Stomach (tissue), 8 donors: ENCODE measurements at regions not wholly inside any gene's neighbourhood (a gene's known extent, or its start where the extent isn't known, plus 50 kb on each side); places are given as distances from the start of the nearest gene placed in this dataset.

Source experiments
- DNase-seq, 2 donors: peaks; one replicate each; pipeline versions ENCODE4 v3.0.0 to v3.0.0-alpha.2; 2013 to 2019
- H3K27ac ChIP-seq, 5 donors: fragments of 200-600 bp in 4 of 5; sonication (generic) in 4 of 5; one replicate each; pipeline ENCODE4 v1.5.1; 2013 to 2019; ENCODE audit warnings: mild to moderate bottlenecking in 1 of 5, moderate library complexity in 1 of 5
- H3K27me3 ChIP-seq, 3 donors: fragments of 200-600 bp; sonication (generic); one replicate each; pipeline ENCODE4 v1.5.1; 2017 to 2019; ENCODE audit warnings: mixed run types in 1 of 3
- H3K36me3 ChIP-seq, 4 donors: fragments of 200-600 bp; sonication (generic); 1 replicate in 3 of 4; 2 replicates in 1 of 4; pipeline ENCODE4 v1.5.1; 2016 to 2019
- H3K4me1 ChIP-seq, 4 donors: fragments of 200-600 bp; sonication (generic); one replicate each; pipeline ENCODE4 v1.5.1; 2016 to 2019
- H3K4me3 ChIP-seq, 4 donors: fragments of 200-600 bp; sonication (generic) in 3 of 4; one replicate each; pipeline ENCODE4 v1.5.1; 2016 to 2019; ENCODE audit warnings: mild to moderate bottlenecking in 1 of 4
- H3K9me3 ChIP-seq, 4 donors: fragments of 200-600 bp; sonication (generic); one replicate each; pipeline ENCODE4 v1.5.1; 2016 to 2019
- EP300 ChIP-seq: sonication (generic); formaldehyde crosslinking; IDR thresholded peaks from one replicate; pipeline ENCODE4 v1.6.1; 2017; ENCODE audit warnings: antibody characterized with exemption
- POLR2A ChIP-seq, 4 donors: fragments of 450-650 bp; IDR thresholded peaks; one replicate each; pipeline ENCODE4 v1.6.1; 2016; ENCODE audit warnings: antibody characterized with exemption in 4 of 4, control low read depth in 2 of 4, mild to moderate bottlenecking in 1 of 4, moderate library complexity in 1 of 4
- POLR2AphosphoS5 ChIP-seq, 3 donors: sonication (generic); formaldehyde crosslinking; IDR thresholded peaks; one replicate each; pipeline ENCODE4 v1.6.1; 2016; ENCODE audit warnings: antibody characterized with exemption in 3 of 3
- WGBS, 5 donors: extraction: QIAGEN DNeasy Blood & Tissue Kit in 3 of 5; methylation state at CpG; one replicate each; pipeline versions ENCODE4 v1.1.5 to v1.1.7; 2013 to 2018; 5-methylcytosine and 5-hydroxymethylcytosine counted together
- intact Hi-C: fragments of 100-400 bp; cut with DNase I; formaldehyde crosslinking; loops from one replicate; pipeline ENCODE4 v1.15.1; 2023; ENCODE audit warnings: low total_unique reads
- TF ChIP-seq, protein P1 (sequence below), 7 experiments: fragments of 450-650 bp in 4 of 7; fragments of 200-600 bp in 3 of 7; sonication (generic) in 3 of 7; IDR thresholded peaks; one replicate each; pipeline ENCODE4 v1.5.1; 2016 to 2019; ENCODE audit warnings: antibody characterized with exemption in 7 of 7, control low read depth in 2 of 7, mild to moderate bottlenecking in 1 of 7
- donor health status: healthy with polysubstance abuse.
- donor health status: Bipolar disorder and iron deficiency.
- donor health status: healthy.

DNA sequence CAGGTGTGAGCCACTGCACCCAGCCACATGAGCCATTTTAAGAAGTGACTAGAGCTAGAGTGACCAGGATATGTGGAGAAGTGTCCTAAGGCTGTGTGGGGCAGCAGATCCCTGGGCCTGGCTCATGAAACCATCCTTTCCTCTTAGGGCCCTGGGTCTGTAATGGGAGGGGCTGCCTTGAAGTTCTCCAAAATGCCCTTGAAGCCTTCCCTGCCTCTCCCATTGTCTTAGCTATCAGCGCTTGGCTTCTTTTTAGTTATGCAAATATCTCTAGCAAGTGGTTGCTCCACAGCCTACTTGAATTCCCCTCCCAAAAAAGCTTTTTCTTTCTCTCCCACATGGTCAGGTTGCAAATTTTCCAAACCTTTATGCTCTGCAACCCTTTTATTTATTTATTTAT, 112.4 kb upstream of the SPATA16 start:
- Histone ChIP-seq H3K27me3 (no peaks in the 10 kb centered on the region), H3K36me3 (no peaks in the 10 kb centered on the region), H3K4me3 (no peak overlapping the region), H3K4me1 (no peaks in the 10 kb centered on the region), H3K27ac (no peak overlapping the region), H3K9me3 (peaks cover 0 to 17% (median 3%) of the 10 kb centered on the region in 4 donors)
- no peak for DNase-seq
- intact Hi-C loops = no loop called here
- WGBS, 5 donors = 92 to 96% (median 94%) methylated on average over 1 of the region's 1 CpG
- no peak for TF ChIP-seq POLR2A (IDR thresholded peaks at IDR 0.05)
- TF ChIP-seq POLR2AphosphoS5 (IDR thresholded peaks at IDR 0.05) = no peak
- TF ChIP-seq EP300 = no peak
- TF ChIP-seq, protein P1, sequence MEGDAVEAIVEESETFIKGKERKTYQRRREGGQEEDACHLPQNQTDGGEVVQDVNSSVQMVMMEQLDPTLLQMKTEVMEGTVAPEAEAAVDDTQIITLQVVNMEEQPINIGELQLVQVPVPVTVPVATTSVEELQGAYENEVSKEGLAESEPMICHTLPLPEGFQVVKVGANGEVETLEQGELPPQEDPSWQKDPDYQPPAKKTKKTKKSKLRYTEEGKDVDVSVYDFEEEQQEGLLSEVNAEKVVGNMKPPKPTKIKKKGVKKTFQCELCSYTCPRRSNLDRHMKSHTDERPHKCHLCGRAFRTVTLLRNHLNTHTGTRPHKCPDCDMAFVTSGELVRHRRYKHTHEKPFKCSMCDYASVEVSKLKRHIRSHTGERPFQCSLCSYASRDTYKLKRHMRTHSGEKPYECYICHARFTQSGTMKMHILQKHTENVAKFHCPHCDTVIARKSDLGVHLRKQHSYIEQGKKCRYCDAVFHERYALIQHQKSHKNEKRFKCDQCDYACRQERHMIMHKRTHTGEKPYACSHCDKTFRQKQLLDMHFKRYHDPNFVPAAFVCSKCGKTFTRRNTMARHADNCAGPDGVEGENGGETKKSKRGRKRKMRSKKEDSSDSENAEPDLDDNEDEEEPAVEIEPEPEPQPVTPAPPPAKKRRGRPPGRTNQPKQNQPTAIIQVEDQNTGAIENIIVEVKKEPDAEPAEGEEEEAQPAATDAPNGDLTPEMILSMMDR (IDR thresholded peaks at IDR 0.05) = no peak

DNA sequence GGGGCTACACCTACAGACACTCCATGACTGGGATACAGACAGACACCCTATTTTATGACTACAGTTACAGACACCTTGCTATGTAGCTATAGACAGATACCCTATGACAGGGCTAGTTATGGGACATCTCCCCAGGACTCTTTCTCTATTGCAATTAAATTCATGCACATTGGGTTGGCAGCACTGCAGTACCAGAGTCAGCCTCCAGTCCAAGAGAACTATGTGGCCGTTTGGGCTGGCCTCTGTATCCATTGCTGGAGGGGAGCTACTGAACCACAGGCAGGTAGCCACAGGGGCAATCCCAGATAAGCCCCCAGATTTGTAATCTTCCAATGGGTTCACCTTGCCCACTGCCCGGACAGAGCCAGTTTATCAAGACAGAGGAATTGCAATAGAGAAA, 108.4 kb upstream of the SPATA16 start:
- no peak for DNase-seq
- Histone ChIP-seq H3K27me3 (no peaks in the 10 kb centered on the region), H3K9me3 (peaks cover 0 to 17% (median 3%) of the 10 kb centered on the region in 4 donors), H3K4me3 (no peak overlapping the region), H3K36me3 (no peaks in the 10 kb centered on the region), H3K4me1 (no peaks in the 10 kb centered on the region), H3K27ac (no peak overlapping the region)
- 79 to 88% (median 83%) methylated on average over 2 of the region's 2 CpGs for WGBS, 5 donors
- intact Hi-C loops = no loop called here
- no peak for TF ChIP-seq POLR2A (IDR thresholded peaks at IDR 0.05)
- no peak for TF ChIP-seq POLR2AphosphoS5 (IDR thresholded peaks at IDR 0.05)
- TF ChIP-seq EP300 = no peak
- TF ChIP-seq, protein P1 (IDR thresholded peaks at IDR 0.05) = no peak

DNA sequence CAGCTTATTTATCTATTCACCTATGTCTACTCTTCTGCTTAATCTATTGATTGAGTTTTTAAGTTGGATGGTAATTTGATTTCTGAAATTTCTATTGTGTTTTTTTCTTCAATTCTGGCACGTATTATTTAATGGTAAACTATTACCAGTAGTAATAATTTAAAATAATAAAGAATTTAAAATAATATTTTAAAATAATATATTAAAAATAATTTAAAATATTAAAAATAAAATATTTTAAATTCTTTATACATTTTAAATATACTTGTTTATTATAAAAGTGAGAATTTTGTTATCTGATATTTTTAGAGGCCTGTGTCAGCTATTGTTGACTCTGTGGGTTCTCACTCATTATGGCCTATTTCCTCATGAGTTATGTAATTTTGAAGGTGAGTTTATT, 100.7 kb upstream of the SPATA16 start:
- 83 to 95% (median 91%) methylated on average over 1 of the region's 1 CpG for WGBS, 5 donors
- Histone ChIP-seq H3K4me1 (no peaks in the 10 kb centered on the region), H3K4me3 (no peak overlapping the region), H3K36me3 (no peaks in the 10 kb centered on the region), H3K9me3 (no peaks in the 10 kb centered on the region), H3K27ac (no peak overlapping the region), H3K27me3 (no peaks in the 10 kb centered on the region)
- TF ChIP-seq, protein P1 (IDR thresholded peaks at IDR 0.05) = no peak
- TF ChIP-seq POLR2A (IDR thresholded peaks at IDR 0.05) = no peak
- no peak for TF ChIP-seq EP300
- no peak for TF ChIP-seq POLR2AphosphoS5 (IDR thresholded peaks at IDR 0.05)
- DNase-seq = no peak
- intact Hi-C loops = no loop called here

DNA sequence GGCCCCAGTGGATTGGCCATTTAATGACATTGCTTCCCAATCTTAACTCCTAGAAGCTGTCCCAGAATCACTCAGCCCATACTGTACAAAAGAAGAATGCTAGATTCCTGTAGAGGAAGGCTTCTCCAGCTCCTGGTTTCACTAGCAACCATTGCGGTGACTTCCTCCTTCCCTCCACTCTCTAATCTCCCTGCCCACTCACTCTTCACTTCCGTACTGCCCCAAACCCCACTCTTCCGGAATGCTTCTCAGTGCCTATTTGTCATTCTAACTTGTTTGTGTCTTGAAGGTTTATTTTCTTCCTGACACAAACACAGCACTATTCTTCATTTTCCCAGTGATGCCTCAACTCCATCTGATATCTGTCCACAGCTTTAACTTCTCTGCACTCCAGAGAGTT, 97.1 kb upstream of the SPATA16 start:
- DNase-seq = no peak
- Histone ChIP-seq H3K4me1 (no peaks in the 10 kb centered on the region), H3K27ac (no peak overlapping the region), H3K36me3 (no peaks in the 10 kb centered on the region), H3K4me3 (no peak overlapping the region), H3K27me3 (no peaks in the 10 kb centered on the region), H3K9me3 (no peaks in the 10 kb centered on the region)
- 55 to 88% (median 79%) methylated on average over 3 of the region's 3 CpGs for WGBS, 5 donors
- intact Hi-C loops = no loop called here
- TF ChIP-seq POLR2AphosphoS5 (IDR thresholded peaks at IDR 0.05) (no peak), EP300 (no peak), POLR2A (IDR thresholded peaks at IDR 0.05) (no peak)
- TF ChIP-seq, protein P1 (IDR thresholded peaks at IDR 0.05) = no peak
